HepG2 (cell line): ENCODE measurements at regions not wholly inside any gene's neighbourhood (a gene's known extent, or its start where the extent isn't known, plus 50 kb on each side); places are given as distances from the start of the nearest gene placed in this dataset.

Experiments
- ATAC-seq: fragments of 200-7000 bp; cut with Tn5 transposase; 3 replicates; pipeline ENCODE4 v1.9.1; 2020; ENCODE audit warnings: mild to moderate bottlenecking, moderate library complexity
- BruUV-seq: library from RNA; stranded (reverse); fragments of 400-500 nt; replicated peaks from 2 replicates; lab custom pipeline; 2021; lab: Mats Ljungman, UMichigan
- CTCF ChIA-PET: fragments of 300-600 bp; formaldehyde crosslinking; extraction: SDS; loops from one replicate; lab custom pipeline; 2021; ENCODE audit warnings: low total read pairs, inconsistent platforms, low intra/inter-chr PET ratio; lab: Yijun Ruan, JAX
- POLR2A ChIA-PET: fragments of 350-600 bp; sonication (Branson Sonifier 250); formaldehyde crosslinking; loops from one replicate; lab custom pipeline; 2020; ENCODE audit warnings: antibody characterized with exemption, inconsistent platforms; lab: Yijun Ruan, JAX
- DNase-seq: peaks from one replicate; pipeline ENCODE4 v3.0.0-alpha.2; 2015; ENCODE audit warnings: low spot score
- FAIRE-seq: peaks from 3 replicates; lab custom pipeline; 2011; peaks lifted over from hg19 to GRCh38; lab: Jason Lieb, UNC
- H2AFZ ChIP-seq: one replicate; pipeline ENCODE4 v1.6.1; 2011; ENCODE audit warnings: low read length, inconsistent platforms
- H3K27ac ChIP-seq: fragments of 300-600 bp; 3 replicates; pipeline ENCODE4 v1.8.0; 2011; ENCODE audit warnings: mixed run types, mild to moderate bottlenecking, mixed read lengths, low read length, inconsistent platforms; ENCODE audit not compliant: insufficient read depth; ENCODE audit errors: extremely low read length
- H3K27me3 ChIP-seq, 2 experiments: fragments of 200-600 bp in 1 of 2; 2 replicates in 1 of 2; 3 replicates in 1 of 2; pipeline versions ENCODE4 v1.6.0 to v1.8.0; 2011; ENCODE audit warnings: low read length in 2 of 2, mild to moderate bottlenecking in 2 of 2, moderate library complexity in 2 of 2, inconsistent platforms in 1 of 2; ENCODE audit not compliant: insufficient read depth in 2 of 2, control insufficient read depth in 1 of 2
- H3K36me3 ChIP-seq, 2 experiments: fragments of 200-600 bp in 1 of 2; replicated peaks in 1 of 2; 2 replicates in 1 of 2; 3 replicates in 1 of 2; pipeline versions ENCODE4 v1.5.1 to v1.8.0; 2011; ENCODE audit warnings: low read length in 2 of 2, inconsistent platforms in 1 of 2; ENCODE audit not compliant: insufficient read depth in 2 of 2, control insufficient read depth in 1 of 2
- H3K4me1 ChIP-seq: 2 replicates; pipeline ENCODE4 v1.5.1; 2012; ENCODE audit warnings: low read length, inconsistent platforms; ENCODE audit not compliant: insufficient read depth
- H3K4me2 ChIP-seq: 2 replicates; pipeline ENCODE4 v1.6.0; 2011; ENCODE audit warnings: low read depth, low read length, inconsistent platforms
- H3K4me3 ChIP-seq, 3 experiments: fragments of 200-600 bp in 1 of 3; sonication (generic), shearing (Covaris generic) in 1 of 3; replicated peaks in 1 of 3; 2 replicates each; pipeline ENCODE4 v1.5.1; 2011 to 2016; ENCODE audit warnings: low read length in 3 of 3, inconsistent platforms in 2 of 3, low read depth in 2 of 3, mild to moderate bottlenecking in 2 of 3, control low read depth in 1 of 3, mixed read lengths in 1 of 3; ENCODE audit not compliant: insufficient read depth in 1 of 3
- H3K79me2 ChIP-seq: one replicate; pipeline ENCODE4 v1.6.1; 2011; ENCODE audit warnings: low read length, inconsistent platforms; ENCODE audit not compliant: insufficient read depth
- H3K9ac ChIP-seq: 2 replicates; pipeline ENCODE4 v1.6.0; 2011; ENCODE audit warnings: mild to moderate bottlenecking, low read depth, low read length, inconsistent platforms; ENCODE audit not compliant: insufficient read depth
- H3K9me3 ChIP-seq: 2 replicates; pipeline ENCODE4 v1.5.1; 2012; ENCODE audit warnings: mild to moderate bottlenecking, low read length
- H4K20me1 ChIP-seq: 2 replicates; pipeline ENCODE4 v1.6.0; 2011; ENCODE audit warnings: inconsistent platforms, mild to moderate bottlenecking, low read length, moderate library complexity; ENCODE audit not compliant: insufficient read depth
- AHDC1 ChIP-seq: sonication (generic); formaldehyde crosslinking; IDR thresholded peaks from 2 replicates; pipeline ENCODE4 v1.5.1; 2020; ENCODE audit warnings: mild to moderate bottlenecking, missing genetic modification reagents, borderline replicate concordance
- FOXA3 ChIP-seq: IDR thresholded peaks from 2 replicates; pipeline ENCODE4 v1.6.1; 2016; ENCODE audit warnings: missing genetic modification reagents, missing compliant biosample characterization
- FOXM1 ChIP-seq: sonication (generic); formaldehyde crosslinking; IDR thresholded peaks from 2 replicates; pipeline ENCODE4 v1.5.0; 2020; ENCODE audit warnings: missing genetic modification reagents
- ZNF30 ChIP-seq: sonication (generic); formaldehyde crosslinking; IDR thresholded peaks from 2 replicates; pipeline ENCODE4 v1.5.0; 2020; ENCODE audit warnings: mild to moderate bottlenecking, missing genetic modification reagents
- ZNF326 ChIP-seq: sonication (generic); formaldehyde crosslinking; IDR thresholded peaks from 2 replicates; pipeline ENCODE4 v1.4.0; 2020; ENCODE audit warnings: missing genetic modification reagents, borderline replicate concordance
- ZNF713 ChIP-seq: sonication (generic); formaldehyde crosslinking; IDR thresholded peaks from 2 replicates; pipeline ENCODE4 v1.4.0; 2020; ENCODE audit warnings: mild to moderate bottlenecking, missing genetic modification reagents
- ZNF782 ChIP-seq: sonication (generic); formaldehyde crosslinking; IDR thresholded peaks from 2 replicates; pipeline ENCODE4 v1.4.0; 2020; ENCODE audit warnings: missing genetic modification reagents, mild to moderate bottlenecking, borderline replicate concordance
- ZSCAN29 ChIP-seq: sonication (generic); formaldehyde crosslinking; conservative IDR thresholded peaks from 2 replicates; pipeline ENCODE4 v1.4.0; 2020; ENCODE audit warnings: mild to moderate bottlenecking, missing genetic modification reagents
- WGBS: methylation state at CpG from one replicate; pipeline ENCODE4 v1.1.6; 2017; ENCODE audit warnings: low lambda C conversion rate; 5-methylcytosine and 5-hydroxymethylcytosine counted together
- in situ Hi-C: cut with HindIII; loops from 2 replicates; pipeline ENCODE4 v1.10.0; 2017; ENCODE audit warnings: low pct_unique_long_range_greater_than_20kb; ENCODE audit not compliant: extremely low pct_ligation_motif_present
- intact Hi-C: fragments of 100-400 bp; cut with micrococcal nuclease; formaldehyde crosslinking; loops from one replicate; pipeline ENCODE4 v1.10.0; 2022; ENCODE audit not compliant: unreplicated experiment
- TF ChIP-seq, protein P1 (sequence below): sonication (generic); formaldehyde crosslinking; IDR thresholded peaks from 2 replicates; pipeline ENCODE4 v1.4.0; 2020; ENCODE audit warnings: missing genetic modification reagents

DNA sequence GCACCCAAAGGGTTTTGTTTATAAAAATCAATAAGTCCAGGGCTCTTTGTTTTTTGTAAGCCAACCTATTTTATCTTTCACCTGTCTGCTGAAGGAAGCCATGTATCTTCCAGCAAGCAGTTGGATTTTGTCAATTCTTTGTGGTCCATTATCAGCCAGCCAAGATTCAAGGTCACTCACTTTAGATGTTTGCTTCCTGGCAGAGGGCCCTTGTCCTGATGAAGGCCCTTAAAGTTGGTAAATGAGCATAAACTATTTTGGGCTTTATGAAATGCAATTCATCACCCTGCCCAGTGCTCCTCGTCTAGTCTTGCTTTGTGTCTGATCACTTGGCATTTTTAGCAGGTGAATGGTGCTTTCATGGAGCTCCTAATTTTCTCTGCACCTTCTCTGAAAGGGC lies 1004.2 kb downstream of the GRID1 start:
- Histone ChIP-seq H3K4me1 (no peaks in the 10 kb centered on the region), H2AFZ (no peak overlapping the region), H3K9ac (no peak overlapping the region), H3K27me3 (no peaks in the 10 kb centered on the region), H3K79me2 (no peaks in the 10 kb centered on the region), H3K27ac (no peak overlapping the region), H4K20me1 (no peaks in the 10 kb centered on the region)
- intact Hi-C loops: no loop called here
- in situ Hi-C loops: no loop called here
- BruUV-seq: no TSS peak
- POLR2A ChIA-PET: no interaction called here
- DNase-seq (no peak), FAIRE-seq (no peak)
- 0% methylated on average over 1 of the region's 1 CpG for WGBS
- TF ChIP-seq ZNF782 (CRISPR knock-in tag): no peak
- TF ChIP-seq ZNF713 (CRISPR knock-in tag): no peak
- no peak for TF ChIP-seq FOXM1
- no peak for TF ChIP-seq FOXA3
- TF ChIP-seq, all 625 proteins: peak for 0
- CTCF ChIA-PET: no interaction called here
- Histone ChIP-seq H3K4me2 (no peak overlapping the region), H3K4me3 (no peak overlapping the region), H3K9me3 (no peaks in the 10 kb centered on the region; the same call in 1 of the 2 replicates), H3K36me3 (no peaks in the 10 kb centered on the region)
- ATAC-seq: no peak

GRCh38 chr10:85377029-85377806 lies 989.4 kb downstream of the GRID1 start:
- H3K4me3 ChIP-seq: no peak overlapping the region
- ATAC-seq: no peak
- no peak overlapping the region for H2AFZ ChIP-seq
- CTCF ChIA-PET: no interaction called here
- H3K4me2 ChIP-seq: no peak overlapping the region
- H3K9me3 ChIP-seq: no peaks in the 10 kb centered on the region
- no peak for DNase-seq
- BruUV-seq: no TSS peak
- H3K27ac ChIP-seq: no peak overlapping the region
- 4% methylated on average over 10 of the region's 10 CpGs for WGBS
- in situ Hi-C loops: no loop called here
- no peaks in the 10 kb centered on the region for H4K20me1 ChIP-seq
- H3K4me1 ChIP-seq: no peaks in the 10 kb centered on the region
- no peak for FAIRE-seq
- no peaks in the 10 kb centered on the region for H3K79me2 ChIP-seq
- no peak overlapping the region for H3K9ac ChIP-seq
- POLR2A ChIA-PET: no interaction called here
- H3K27me3 ChIP-seq: no peaks in the 10 kb centered on the region
- intact Hi-C loops: no loop called here
- no peaks in the 10 kb centered on the region for H3K36me3 ChIP-seq
- no peak for TF ChIP-seq ZSCAN29 (CRISPR knock-in tag)
- TF ChIP-seq ZNF326 (CRISPR knock-in tag): no peak
- no peak for TF ChIP-seq ZNF30 (CRISPR knock-in tag)
- TF ChIP-seq, protein P1, sequence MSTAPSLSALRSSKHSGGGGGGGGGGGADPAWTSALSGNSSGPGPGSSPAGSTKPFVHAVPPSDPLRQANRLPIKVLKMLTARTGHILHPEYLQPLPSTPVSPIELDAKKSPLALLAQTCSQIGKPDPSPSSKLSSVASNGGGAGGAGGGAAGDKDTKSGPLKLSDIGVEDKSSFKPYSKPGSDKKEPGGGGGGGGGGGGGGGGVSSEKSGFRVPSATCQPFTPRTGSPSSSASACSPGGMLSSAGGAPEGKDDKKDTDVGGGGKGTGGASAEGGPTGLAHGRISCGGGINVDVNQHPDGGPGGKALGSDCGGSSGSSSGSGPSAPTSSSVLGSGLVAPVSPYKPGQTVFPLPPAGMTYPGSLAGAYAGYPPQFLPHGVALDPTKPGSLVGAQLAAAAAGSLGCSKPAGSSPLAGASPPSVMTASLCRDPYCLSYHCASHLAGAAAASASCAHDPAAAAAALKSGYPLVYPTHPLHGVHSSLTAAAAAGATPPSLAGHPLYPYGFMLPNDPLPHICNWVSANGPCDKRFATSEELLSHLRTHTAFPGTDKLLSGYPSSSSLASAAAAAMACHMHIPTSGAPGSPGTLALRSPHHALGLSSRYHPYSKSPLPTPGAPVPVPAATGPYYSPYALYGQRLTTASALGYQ (CRISPR knock-in tag): no peak
- TF ChIP-seq AHDC1 (CRISPR knock-in tag): no peak
